Adipose tissue (tissue), 3 donors: ENCODE measurements at regions not wholly inside any gene's neighbourhood (a gene's known extent, or its start where the extent isn't known, plus 50 kb on each side); places are given as distances from the start of the nearest gene placed in this dataset.

Experiments used
- H3K27ac ChIP-seq: one replicate; pipeline ENCODE4 v1.5.1; 2013; ENCODE audit warnings: low read depth, low read length
- WGBS, 3 donors: extraction: QIAGEN DNeasy Blood & Tissue Kit; methylation state at CpG; one replicate each; pipeline ENCODE4 v1.1.7; 2013; 5-methylcytosine and 5-hydroxymethylcytosine counted together
- donor health status: healthy with polysubstance abuse.
- donor health status: Bipolar disorder and iron deficiency.
- donor health status: healthy.

DNA sequence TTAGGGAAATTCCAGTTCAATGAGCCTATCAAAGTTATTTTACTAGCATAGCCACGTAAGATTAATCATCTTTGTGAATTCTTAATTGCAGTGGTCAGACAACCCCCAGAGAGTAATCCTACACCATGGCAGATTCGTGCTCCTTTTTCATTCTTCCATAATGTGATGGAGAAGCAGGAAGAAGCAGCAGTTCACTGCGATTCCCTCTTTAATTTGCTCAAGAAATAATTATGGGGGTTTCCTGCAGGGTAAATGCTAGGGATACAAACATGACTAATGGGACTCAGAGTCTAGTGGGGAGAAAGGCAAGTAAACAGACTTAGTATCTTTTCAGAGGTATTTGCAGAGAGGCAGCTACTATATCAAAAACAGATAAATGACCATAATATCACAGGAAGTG lies 175.8 kb upstream of the HNRNPA3 start:
- WGBS, 3 donors: 21 to 66% (median 61%) methylated on average over 3 of the region's 3 CpGs
- H3K27ac ChIP-seq: no peak overlapping the region

DNA sequence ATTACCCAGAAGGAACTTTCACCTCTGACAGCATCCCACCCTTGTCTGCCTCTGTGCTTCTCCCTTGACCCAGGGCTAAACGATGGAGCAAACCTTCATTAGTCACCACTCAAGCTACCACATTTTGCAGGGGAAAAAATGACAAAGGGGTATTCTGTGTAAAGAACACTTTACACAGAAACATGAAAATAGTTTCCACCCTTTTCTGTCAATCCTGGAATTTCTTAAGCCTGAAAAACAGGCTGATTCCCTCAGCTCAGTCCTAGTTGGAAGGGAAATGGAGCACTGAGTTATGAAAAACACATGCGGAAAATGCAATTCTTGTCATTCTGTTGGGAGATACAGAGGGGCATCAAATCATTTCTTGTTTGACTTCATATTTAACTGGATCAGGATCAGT lies 175.0 kb upstream of the HNRNPA3 start:
- H3K27ac ChIP-seq: no peak overlapping the region
- WGBS, 3 donors: 64 to 80% (median 79%) methylated on average over 2 of the region's 2 CpGs

DNA sequence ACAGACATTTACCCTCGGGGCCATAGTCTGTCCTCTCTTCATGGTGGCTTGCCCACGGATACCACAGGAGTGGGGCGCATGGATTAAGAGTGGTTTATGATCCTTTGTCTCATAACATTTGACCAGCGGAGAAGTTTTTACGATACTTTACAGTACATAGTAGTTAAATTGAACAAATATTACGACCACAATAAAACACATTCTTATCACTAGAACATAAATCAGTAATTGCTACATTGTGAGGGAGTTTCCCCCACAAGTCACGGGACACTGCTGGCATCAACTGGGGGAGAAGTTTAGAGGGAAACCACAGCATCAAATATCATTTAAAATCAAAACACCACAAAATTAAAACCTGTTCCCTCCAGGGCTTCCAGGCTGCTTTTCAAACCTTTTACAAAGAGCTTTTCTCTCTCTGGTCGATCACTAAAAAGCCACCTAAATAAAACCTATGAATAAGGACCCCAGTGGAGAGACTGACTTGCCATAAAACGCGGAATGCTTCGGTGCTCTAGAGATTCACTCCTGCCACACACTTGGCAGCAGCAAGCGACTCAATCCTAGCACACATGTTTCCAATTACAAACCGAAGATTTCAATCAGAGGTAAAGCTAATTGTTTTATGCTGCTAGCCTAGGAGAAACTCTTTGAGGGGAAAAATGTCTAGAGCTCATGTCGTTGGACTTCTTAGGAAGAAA lies 173.7 kb upstream of the HNRNPA3 start:
- no peak overlapping the region for H3K27ac ChIP-seq
- 53 to 68% (median 65%) methylated on average over 14 of the region's 14 CpGs for WGBS, 3 donors

DNA sequence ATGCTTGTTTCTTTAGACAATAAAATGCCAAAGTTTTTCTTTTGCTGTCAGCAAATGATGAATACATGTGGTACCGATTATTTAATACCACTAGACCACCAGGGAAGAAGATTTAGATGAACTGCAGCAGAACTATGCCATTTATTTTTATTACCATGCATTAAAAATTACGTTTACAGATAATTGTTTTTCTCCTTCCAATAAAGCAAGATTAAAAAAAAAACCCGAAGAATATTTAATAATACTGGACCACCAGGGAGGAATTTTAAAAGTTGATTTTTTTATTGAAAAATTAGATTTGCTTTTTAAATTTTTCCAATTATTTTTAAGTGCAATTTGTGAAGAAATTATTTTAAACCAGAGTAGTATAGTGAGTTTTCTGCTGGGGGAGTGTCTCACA lies 170.3 kb upstream of the HNRNPA3 start:
- WGBS, 3 donors: 72 to 83% (median 78%) methylated on average over 3 of the region's 3 CpGs
- H3K27ac ChIP-seq: no peak overlapping the region

- no peak overlapping the region for H3K27ac ChIP-seq
- WGBS, 3 donors: 44 to 70% (median 62%) methylated on average over 2 of the region's 2 CpGs
These were observed 167.9 kb upstream of the HNRNPA3 start for GRCh38 chr2:177044671-177045070.

DNA sequence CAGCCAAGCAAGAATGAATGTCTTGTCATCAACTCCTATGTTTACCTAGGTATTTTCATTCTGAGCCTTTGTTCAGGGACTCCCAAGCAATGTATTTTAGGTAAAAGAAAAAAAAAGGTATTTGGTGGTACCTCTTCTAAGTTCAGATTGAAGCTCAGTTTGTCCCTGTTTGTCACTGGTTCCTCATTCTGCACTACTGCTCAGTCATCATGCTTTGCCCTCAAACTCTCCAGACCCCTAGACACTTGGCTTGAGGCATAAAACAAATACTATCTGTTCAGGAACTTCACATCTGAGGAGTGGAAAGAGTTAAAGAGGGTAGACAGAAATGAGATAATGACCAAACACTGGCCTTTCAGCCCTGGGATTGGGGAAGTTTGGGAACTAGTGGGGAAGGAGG lies 163.6 kb upstream of the HNRNPA3 start:
- H3K27ac ChIP-seq: no peak overlapping the region

DNA sequence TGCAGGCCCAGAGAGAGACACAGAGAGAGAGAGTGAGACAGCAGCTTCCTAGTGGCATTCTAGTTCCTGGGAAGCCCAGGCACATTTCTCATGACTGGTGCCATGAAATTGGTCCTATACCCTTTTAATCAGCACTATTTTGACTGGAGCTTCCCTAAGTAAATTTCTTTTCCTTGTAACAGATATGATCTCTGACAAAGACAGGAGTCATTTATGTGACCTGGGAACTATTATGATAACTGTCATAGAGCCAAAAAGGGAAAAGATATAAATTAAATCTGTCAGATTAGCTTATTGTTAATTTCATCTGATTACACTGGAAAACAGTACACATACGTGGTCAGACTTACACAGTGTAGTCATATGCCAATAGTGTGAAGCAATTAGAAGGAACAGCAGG lies 161.3 kb upstream of the HNRNPA3 start:
- H3K27ac ChIP-seq: no peak overlapping the region
- 34 to 67% (median 56%) methylated on average over 1 of the region's 1 CpG for WGBS, 3 donors

DNA sequence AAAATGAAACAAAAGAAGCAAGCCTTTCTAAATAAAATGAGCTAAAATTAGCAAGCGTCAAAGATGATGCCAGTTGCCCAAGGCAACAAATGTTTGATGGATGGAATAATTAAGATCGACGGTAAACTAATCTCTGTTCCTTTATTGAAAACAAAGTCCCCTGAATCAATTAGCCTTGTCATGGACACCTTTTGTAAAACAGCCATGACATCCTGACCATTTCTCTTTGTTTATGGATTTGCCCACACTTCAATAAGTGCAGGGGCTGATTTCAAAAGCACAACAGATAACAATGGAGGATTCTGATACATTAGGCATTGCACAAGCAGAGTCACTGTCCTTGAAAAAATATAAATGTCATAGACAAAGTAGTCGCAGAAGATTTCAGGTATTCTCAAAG lies 160.1 kb upstream of the HNRNPA3 start:
- 66 to 92% (median 87%) methylated on average over 4 of the region's 4 CpGs for WGBS, 3 donors
- no peak overlapping the region for H3K27ac ChIP-seq

DNA sequence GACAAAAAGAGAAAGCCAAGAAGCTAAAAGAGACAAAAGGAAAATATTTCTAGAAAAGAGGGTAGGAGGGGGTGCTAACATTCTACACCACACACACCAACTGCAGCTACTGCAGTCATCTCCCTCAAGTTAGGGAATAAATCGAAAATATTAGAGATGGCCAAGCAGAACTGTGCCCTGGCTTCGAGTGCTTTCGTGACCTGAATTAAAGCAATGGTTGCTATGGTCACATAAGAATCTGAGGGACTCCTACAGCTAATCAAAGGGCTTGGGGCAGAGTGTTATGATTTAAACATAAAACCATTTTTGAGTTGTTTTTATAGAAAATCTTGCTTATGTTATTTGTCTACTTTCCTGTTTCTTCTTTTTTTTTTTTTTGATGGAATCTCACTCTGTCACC lies 159.6 kb upstream of the HNRNPA3 start:
- no peak overlapping the region for H3K27ac ChIP-seq
- 63 to 81% (median 71%) methylated on average over 3 of the region's 3 CpGs for WGBS, 3 donors

- no peak overlapping the region for H3K27ac ChIP-seq
- 40 to 89% (median 81%) methylated on average over 1 of the region's 1 CpG for WGBS, 3 donors
These were observed 158.9 kb upstream of the HNRNPA3 start for GRCh38 chr2:177053716-177054115.

GRCh38 chr2:177056481-177056929 lies 156.1 kb upstream of the HNRNPA3 start:
- 67 to 90% (median 84%) methylated on average over 5 of the region's 5 CpGs for whole genome bisulfite sequencing, 3 donors
- H3K27ac ChIP-seq: no peak overlapping the region

GRCh38 chr2:177058747-177059146 lies 153.8 kb upstream of the HNRNPA3 start:
- no peak overlapping the region for H3K27ac ChIP-seq

DNA sequence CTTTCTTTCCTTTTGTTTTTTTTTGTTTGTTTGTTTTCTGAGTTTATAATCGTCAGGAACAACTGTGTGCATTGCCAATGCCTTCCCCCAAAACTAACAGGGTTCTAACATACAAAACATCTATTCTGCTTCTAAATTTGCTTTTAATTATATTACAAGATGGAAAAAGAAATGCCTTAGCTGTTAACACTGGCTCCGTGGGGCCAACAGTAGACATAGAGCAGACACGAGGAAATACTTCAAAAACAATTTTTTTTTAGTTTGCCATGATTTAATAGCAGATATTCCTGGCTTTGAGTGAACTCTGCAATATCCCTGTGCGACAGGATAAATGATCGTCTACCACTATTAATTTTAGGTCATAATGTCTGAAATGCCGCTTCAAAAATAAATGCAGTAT lies 153.3 kb upstream of the HNRNPA3 start:
- WGBS, 3 donors: 41 to 51% (median 43%) methylated on average over 6 of the region's 6 CpGs
- no peak overlapping the region for H3K27ac ChIP-seq

DNA sequence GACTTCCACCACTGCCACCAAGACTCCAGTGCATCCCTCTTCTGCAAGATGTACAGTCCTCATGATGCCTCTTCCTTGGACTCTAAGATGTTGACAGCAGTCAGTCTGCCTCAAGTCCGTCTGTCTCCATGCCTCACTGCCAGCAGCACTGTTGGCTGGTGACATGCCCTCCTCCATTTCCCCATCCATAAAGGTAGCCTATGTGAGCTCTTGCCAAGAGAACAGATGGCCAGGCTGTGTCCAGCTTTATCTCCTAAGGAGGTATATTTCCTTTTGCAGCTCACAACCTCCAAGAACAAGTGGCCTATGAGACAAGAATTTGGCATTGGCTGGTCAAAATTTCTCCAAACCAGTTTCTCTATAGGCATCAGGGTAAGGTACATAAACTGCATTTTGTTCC lies 149.3 kb upstream of the HNRNPA3 start:
- WGBS, 3 donors: 89 to 96% (median 92%) methylated on average over 1 of the region's 1 CpG

DNA sequence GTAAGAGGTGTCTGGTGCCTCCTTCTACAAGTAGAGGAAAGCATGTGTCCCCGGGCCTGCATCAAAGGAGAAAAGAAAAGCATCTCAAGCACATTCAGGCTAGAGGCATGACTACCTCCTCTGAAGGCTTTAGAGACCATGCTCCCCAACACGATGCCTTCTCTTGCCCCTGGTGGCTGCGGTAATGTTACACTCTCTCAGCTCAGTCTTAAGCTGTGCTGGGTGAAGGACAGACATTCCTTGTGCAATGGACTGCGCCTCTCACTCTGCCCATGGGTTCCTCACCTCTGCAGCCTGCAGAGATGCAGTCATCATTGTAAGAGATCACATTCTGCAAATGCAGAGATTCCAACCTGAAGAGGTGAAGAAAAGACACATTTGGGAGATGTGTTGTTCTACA lies 148.2 kb upstream of the HNRNPA3 start:
- 59 to 73% (median 72%) methylated on average over 4 of the region's 4 CpGs for WGBS, 3 donors
- H3K27ac ChIP-seq: no peak overlapping the region

More for the DNA sequence above, 149.3 kb upstream of the HNRNPA3 start:
- H3K27ac ChIP-seq: no peak overlapping the region

GRCh38 chr2:177068967-177069366 lies 143.6 kb upstream of the HNRNPA3 start:
- H3K27ac ChIP-seq: no peak overlapping the region
- WGBS, 3 donors: 82 to 95% (median 91%) methylated on average over 1 of the region's 1 CpG

- 48 to 54% (median 51%) methylated on average over 2 of the region's 2 CpGs for WGBS, 3 donors
These were observed 140.5 kb upstream of the HNRNPA3 start for GRCh38 chr2:177072090-177072489.

DNA sequence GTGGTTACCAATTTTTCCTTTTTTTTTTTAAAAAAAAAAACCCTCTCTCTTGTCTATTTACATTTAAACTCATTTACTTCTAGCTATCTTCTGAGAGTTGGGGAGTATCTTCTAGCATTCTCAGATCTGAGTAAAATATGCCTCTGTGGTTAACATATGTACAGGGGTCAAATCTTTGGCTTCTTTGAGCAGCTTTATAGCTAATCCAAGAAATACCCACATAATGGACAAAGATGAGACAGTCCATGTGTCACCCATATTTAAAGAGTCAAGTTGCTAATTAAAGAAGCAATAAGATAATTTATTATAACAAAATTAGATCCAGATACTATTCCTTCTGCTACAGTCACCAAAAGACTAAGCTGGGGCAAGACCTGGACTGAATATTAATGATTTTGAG lies 139.0 kb upstream of the HNRNPA3 start:
- H3K27ac ChIP-seq: no peak overlapping the region

More at GRCh38 chr2:177072090-177072489, 140.5 kb upstream of the HNRNPA3 start:
- no peak overlapping the region for H3K27ac ChIP-seq

DNA sequence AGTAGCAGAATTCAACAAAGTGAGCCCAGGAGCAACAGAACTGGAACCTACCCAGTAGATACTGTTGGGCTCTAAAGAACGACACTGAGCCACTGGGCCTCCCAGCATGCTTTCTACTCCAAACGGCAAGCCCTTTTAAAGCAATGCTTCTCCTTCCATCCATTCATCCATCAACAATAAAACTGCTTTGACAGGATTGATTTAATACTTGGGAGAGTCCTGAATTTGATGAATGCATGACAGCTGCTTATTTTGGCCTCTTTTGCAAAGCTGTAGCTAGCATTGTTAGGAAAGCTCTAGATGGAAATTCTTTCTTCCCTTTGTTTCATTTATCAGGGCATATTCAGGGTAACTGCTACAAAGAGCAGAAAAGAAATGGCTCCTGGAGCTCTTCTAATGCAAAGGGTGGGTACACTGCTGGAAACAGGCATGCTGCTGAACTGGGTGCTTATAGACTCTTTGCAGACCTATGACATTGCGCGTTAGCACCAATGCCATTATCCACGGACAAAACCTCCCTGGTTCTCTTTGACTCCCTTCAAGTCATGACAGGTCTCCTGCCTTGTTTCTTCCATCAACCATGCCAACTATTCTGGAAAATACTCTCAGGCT lies 138.4 kb upstream of the HNRNPA3 start:
- 79 to 89% (median 84%) methylated on average over 5 of the region's 5 CpGs for WGBS, 3 donors
- H3K27ac ChIP-seq: no peak overlapping the region

GRCh38 chr2:177075254-177075653 lies 137.3 kb upstream of the HNRNPA3 start:
- H3K27ac ChIP-seq: no peak overlapping the region
- 29 to 48% (median 34%) methylated on average over 3 of the region's 3 CpGs for WGBS, 3 donors
